Hepatocyte (in vitro differentiated cells): ENCODE measurements at regions not wholly inside any gene's neighbourhood (a gene's known extent, or its start where the extent isn't known, plus 50 kb on each side); places are given as distances from the start of the nearest gene placed in this dataset.

ENCODE experiments used
- DNase-seq: peaks from one replicate; pipeline ENCODE4 v3.0.0-alpha.2; 2016; ENCODE audit warnings: low spot score
- H2AFZ ChIP-seq: fragments of 200-600 bp; sonication (generic); 2 replicates; pipeline ENCODE4 v1.6.0; 2016; ENCODE audit warnings: antibody characterized with exemption, mild to moderate bottlenecking
- H3K27ac ChIP-seq: fragments of 200-600 bp; sonication (generic); 2 replicates; pipeline ENCODE4 v1.5.1; 2016; ENCODE audit warnings: mild to moderate bottlenecking
- H3K27me3 ChIP-seq: fragments of 200-600 bp; sonication (generic); 2 replicates; pipeline ENCODE4 v1.6.1; 2016
- H3K36me3 ChIP-seq: fragments of 200-600 bp; sonication (generic); replicated peaks from 2 replicates; pipeline ENCODE4 v1.5.1; 2016; ENCODE audit warnings: low read depth; ENCODE audit not compliant: insufficient read depth
- H3K4me1 ChIP-seq: fragments of 200-600 bp; sonication (generic); 2 replicates; pipeline ENCODE4 v1.5.1; 2016; ENCODE audit warnings: mild to moderate bottlenecking, moderate library complexity; ENCODE audit not compliant: insufficient read depth
- H3K4me2 ChIP-seq: fragments of 200-600 bp; sonication (generic); 2 replicates; pipeline ENCODE4 v1.6.0; 2016
- H3K4me3 ChIP-seq: fragments of 200-600 bp; sonication (generic); 2 replicates; pipeline ENCODE4 v1.5.1; 2016; ENCODE audit warnings: mild to moderate bottlenecking
- H3K79me2 ChIP-seq: fragments of 200-600 bp; sonication (generic); 2 replicates; pipeline ENCODE4 v1.6.0; 2017; ENCODE audit warnings: mild to moderate bottlenecking
- H3K9me2 ChIP-seq: fragments of 200-600 bp; sonication (generic); replicated peaks from 2 replicates; pipeline ENCODE4 v1.6.0; 2017; ENCODE audit warnings: mild to moderate bottlenecking; ENCODE audit not compliant: insufficient read depth
- H3K9me3 ChIP-seq: fragments of 200-600 bp; sonication (generic); 2 replicates; pipeline ENCODE4 v1.5.1; 2016; ENCODE audit warnings: low read depth, mild to moderate bottlenecking
- H4K20me1 ChIP-seq: fragments of 200-600 bp; sonication (generic); 2 replicates; pipeline ENCODE4 v1.6.0; 2016; ENCODE audit warnings: mild to moderate bottlenecking; ENCODE audit not compliant: insufficient read depth, poor library complexity, severe bottlenecking
- EZH2 ChIP-seq: fragments of 200-600 bp; sonication (generic); IDR thresholded peaks from 2 replicates; pipeline ENCODE4 v1.6.1; 2016; ENCODE audit warnings: antibody characterized with exemption, mild to moderate bottlenecking, borderline replicate concordance
- EZH2phosphoT487 ChIP-seq: fragments of 200-600 bp; sonication (generic); IDR thresholded peaks from one replicate; pipeline ENCODE4 v1.6.1; 2018; ENCODE audit warnings: antibody characterized with exemption, mild to moderate bottlenecking, low read depth, moderate library complexity; ENCODE audit not compliant: unreplicated experiment, severe bottlenecking
- WGBS: methylation state at CpG from one replicate; pipeline ENCODE4 v1.1.6; 2016; ENCODE audit warnings: low lambda C conversion rate; ENCODE audit errors: missing lambda C conversion rate; 5-methylcytosine and 5-hydroxymethylcytosine counted together
- TF ChIP-seq, protein P1 (sequence below): fragments of 200-600 bp; sonication (generic); IDR thresholded peaks from 2 replicates; pipeline ENCODE4 v1.5.1; 2016; ENCODE audit warnings: antibody characterized with exemption, mild to moderate bottlenecking; ENCODE audit not compliant: poor library complexity

DNA sequence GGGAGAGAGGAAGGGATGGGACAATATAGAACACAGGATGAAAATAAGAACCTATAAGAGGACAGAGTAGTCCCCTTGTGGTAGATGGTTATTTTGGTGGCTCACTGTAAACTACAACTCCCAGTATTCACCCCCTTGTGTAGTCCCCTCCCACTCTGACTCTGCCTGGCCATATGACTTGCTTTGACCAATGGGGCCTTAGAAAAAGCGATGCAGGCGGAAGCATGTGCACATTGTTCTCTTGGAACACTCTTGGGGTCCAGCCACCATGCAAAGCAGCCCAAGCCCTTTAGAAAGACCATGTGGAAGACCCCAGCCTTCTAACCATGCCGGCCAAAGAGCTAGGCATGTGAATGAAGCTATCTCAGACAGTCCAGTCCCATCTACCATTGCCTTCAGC lies 415.0 kb downstream of the BCOR start:
- no peaks in the 10 kb centered on the region for H3K36me3 ChIP-seq
- no peak overlapping the region for H3K4me3 ChIP-seq
- H3K79me2 ChIP-seq = no peaks in the 10 kb centered on the region
- no peaks in the 10 kb centered on the region for H4K20me1 ChIP-seq
- no peak overlapping the region for H2AFZ ChIP-seq
- no peaks in the 10 kb centered on the region for H3K9me2 ChIP-seq
- WGBS = 94% methylated on average over 3 of the region's 3 CpGs
- peaks cover 2% of the 10 kb centered on the region for H3K27me3 ChIP-seq
- H3K9me3 ChIP-seq = no peaks in the 10 kb centered on the region
- H3K4me1 ChIP-seq = peaks cover 8% of the 10 kb centered on the region
- no peak for DNase-seq
- TF ChIP-seq, protein P1, sequence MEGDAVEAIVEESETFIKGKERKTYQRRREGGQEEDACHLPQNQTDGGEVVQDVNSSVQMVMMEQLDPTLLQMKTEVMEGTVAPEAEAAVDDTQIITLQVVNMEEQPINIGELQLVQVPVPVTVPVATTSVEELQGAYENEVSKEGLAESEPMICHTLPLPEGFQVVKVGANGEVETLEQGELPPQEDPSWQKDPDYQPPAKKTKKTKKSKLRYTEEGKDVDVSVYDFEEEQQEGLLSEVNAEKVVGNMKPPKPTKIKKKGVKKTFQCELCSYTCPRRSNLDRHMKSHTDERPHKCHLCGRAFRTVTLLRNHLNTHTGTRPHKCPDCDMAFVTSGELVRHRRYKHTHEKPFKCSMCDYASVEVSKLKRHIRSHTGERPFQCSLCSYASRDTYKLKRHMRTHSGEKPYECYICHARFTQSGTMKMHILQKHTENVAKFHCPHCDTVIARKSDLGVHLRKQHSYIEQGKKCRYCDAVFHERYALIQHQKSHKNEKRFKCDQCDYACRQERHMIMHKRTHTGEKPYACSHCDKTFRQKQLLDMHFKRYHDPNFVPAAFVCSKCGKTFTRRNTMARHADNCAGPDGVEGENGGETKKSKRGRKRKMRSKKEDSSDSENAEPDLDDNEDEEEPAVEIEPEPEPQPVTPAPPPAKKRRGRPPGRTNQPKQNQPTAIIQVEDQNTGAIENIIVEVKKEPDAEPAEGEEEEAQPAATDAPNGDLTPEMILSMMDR = no peak
- TF ChIP-seq EZH2 = no peak
- TF ChIP-seq EZH2phosphoT487 = no peak
- no peak overlapping the region for H3K4me2 ChIP-seq
- H3K27ac ChIP-seq = no peak overlapping the region

DNA sequence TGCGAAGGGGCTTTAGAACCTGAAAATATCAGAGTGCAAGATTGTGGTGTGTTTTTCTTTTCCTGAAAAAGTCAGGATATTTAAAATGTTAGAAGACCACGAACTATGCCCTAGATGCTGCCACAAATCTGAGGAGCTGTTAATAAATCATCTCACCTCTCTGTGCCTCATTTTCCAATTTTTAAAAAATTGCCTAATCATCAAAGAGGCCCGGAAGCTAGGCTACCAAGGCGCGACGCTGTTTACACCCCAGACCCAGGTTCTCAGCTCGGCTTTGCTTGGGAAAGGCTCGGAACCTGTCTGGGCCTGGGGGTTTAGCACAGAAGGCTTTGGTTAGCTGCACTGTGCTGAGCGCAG lies 409.6 kb downstream of the BCOR start:
- DNase-seq = no peak
- H2AFZ ChIP-seq = peak overlapping the region; percentile 95
- H3K79me2 ChIP-seq = no peaks in the 10 kb centered on the region
- no peak for TF ChIP-seq EZH2
- TF ChIP-seq, protein P1 = no peak
- TF ChIP-seq EZH2phosphoT487 = no peak
- no peaks in the 10 kb centered on the region for H4K20me1 ChIP-seq
- WGBS = 32% methylated on average over 9 of the region's 9 CpGs
- H3K36me3 ChIP-seq = no peaks in the 10 kb centered on the region
- no peaks in the 10 kb centered on the region for H3K9me3 ChIP-seq
- H3K27me3 ChIP-seq = peaks cover 5% of the 10 kb centered on the region
- H3K4me3 ChIP-seq = peak overlapping the region; percentile 61
- H3K9me2 ChIP-seq = no peaks in the 10 kb centered on the region
- peaks cover 23% of the 10 kb centered on the region for H3K4me1 ChIP-seq
- peak overlapping the region; percentile 58 for H3K27ac ChIP-seq
- peak overlapping the region; percentile 99 for H3K4me2 ChIP-seq

DNA sequence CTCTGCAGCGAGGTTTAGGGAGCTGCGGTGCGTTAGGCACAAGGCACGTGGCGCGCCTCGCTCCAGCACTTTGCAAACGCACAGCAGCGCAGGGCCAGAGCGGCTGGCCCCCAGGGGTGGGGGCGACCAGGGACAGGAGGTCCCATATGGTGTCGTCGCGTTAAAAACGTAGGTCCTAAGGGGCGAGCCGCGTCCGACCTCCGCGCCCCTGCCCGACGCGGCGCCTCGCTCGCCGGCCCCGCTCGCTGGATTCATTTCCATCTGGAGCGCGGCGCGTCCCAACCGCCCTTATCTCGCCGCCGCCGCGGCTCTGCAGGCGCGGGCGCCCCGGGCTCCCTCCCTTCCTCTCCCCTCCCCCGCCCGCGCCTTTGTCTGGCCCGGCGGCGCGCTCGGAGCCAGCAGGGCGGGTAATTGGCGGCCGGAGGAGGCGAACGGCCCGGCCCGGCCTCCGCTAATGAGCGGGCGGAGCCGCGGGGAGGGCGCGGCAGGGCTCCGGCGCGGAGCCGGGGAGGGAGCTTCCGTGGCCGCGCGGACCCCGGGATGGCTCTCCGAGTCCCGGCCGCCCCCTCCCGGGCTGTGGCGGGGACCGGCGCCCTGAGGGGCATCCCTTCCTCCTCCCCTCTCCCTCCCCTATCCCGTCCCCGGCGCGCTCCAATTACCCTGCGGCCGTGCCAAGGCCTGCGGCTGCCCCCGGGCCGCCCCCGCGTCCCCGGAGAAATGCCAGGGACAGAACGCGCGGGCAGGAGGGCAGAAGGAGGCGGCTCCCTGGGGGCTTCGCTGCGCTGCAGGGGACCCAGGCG lies 409.0 kb downstream of the BCOR start:
- TF ChIP-seq EZH2phosphoT487 (no peak), EZH2 (no peak)
- TF ChIP-seq, protein P1 = no peak
- Histone ChIP-seq H3K9me2 (no peaks in the 10 kb centered on the region), H3K4me1 (peaks cover 23% of the 10 kb centered on the region), H2AFZ (peak overlapping the region; percentile 95), H3K27ac (peak overlapping the region; percentile 62), H3K79me2 (no peaks in the 10 kb centered on the region), H3K36me3 (no peaks in the 10 kb centered on the region), H3K4me3 (peak overlapping the region; percentile 61), H4K20me1 (no peaks in the 10 kb centered on the region), H3K27me3 (peaks cover 5% of the 10 kb centered on the region), H3K4me2 (peak overlapping the region; percentile 99), H3K9me3 (no peaks in the 10 kb centered on the region)
- peak; percentile 90 for DNase-seq
- 8% methylated on average over 66 of the region's 101 CpGs for WGBS
